ENCODE measurements at regions not wholly inside any gene's neighbourhood (a gene's known extent, or its start where the extent isn't known, plus 50 kb on each side); places are given as distances from the start of the nearest gene placed in this dataset.
"Not testable (repeated sequence)": the region's sequence is repeated elsewhere in the genome, so short reads cannot be mapped to it uniquely, and the experiment has no call there.

GRCh38 chr9:90996154-90997065 is 194.8 kb downstream of the SYK start:
- Histone ChIP-seq H3K4me3 (ENCODE audit: low read length) (no peak overlapping the region), H3K4me1 (ENCODE audit: insufficient read depth, low read length) (no peaks in the 10 kb centered on the region), H3K9me3 (ENCODE audit: low read depth, low read length) (no peaks in the 10 kb centered on the region), H3K27me3 (ENCODE audit: insufficient read depth, low read length) (no peaks in the 10 kb centered on the region)

DNA sequence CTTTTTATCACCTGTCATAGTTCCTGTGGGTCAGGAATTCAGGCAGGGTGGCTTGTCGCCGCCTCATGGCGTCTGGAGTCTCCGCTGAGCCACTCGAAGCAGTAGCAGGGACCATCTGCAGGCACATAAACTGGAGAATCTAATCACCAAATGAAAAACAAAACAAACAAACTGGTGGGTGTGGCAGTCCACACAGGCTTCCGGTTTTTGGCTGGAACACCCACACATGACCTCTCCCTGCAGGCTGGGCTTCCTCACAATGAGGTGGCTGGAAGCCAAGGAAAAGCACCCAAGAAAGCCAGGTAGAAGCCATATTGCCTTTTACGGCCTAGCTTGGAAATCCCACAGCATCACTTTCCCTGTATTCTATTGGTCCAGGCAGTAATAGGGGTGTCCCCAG is 197.0 kb downstream of the SYK start:
- no peaks in the 10 kb centered on the region for H3K4me1 ChIP-seq (ENCODE audit: insufficient read depth, low read length)
- no peaks in the 10 kb centered on the region for H3K9me3 ChIP-seq (ENCODE audit: low read depth, low read length)
- H3K4me3 ChIP-seq (ENCODE audit: low read length), result no peak overlapping the region
- H3K27me3 ChIP-seq (ENCODE audit: insufficient read depth, low read length), result no peaks in the 10 kb centered on the region

DNA sequence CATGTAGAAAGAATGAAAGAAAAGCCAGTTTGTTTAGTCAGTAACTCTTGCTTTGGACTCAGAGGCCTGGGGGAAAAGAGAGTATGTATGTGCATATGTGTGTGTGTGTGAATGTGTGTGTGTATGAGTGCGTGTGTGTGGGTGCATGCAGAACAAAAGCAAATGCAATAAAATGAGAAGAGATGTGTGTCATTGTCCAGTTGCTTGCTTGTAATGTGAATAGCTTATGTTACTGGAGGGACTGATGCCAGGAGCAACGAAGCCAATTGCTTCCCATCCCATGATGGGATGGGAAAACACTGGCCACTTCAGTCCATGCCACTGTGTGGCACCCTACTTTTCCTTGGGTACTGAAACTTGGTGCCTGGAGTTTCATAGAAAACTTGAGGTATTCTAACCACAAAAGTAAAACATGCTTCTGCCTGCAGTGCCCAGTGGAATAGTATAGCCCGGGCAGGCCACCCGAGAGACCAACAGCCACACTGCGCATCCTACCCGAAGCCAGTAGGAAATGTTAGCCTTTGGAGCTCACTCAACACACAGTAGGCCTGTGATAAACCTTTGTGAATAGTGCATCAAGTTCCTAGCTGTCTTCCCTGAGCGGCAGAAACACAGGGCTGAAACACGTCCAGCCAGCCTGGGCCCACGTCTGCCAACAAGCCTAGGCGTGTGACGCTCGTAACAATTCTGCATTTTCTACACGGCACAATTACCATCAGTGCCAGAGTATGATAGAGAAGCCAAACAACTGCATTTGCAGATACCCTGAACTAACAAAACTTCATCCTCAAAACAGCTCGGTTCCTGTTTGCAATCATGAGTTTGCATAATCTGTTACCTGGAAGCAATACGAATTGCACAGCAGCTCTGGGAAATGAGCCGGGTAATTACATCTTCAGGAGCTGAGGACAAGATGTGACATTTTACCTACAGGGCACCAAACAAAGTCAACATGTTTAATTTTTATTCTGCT is 198.1 kb downstream of the SYK start:
- Histone ChIP-seq H3K4me1 (ENCODE audit: insufficient read depth, low read length) (no peaks in the 10 kb centered on the region), H3K27me3 (ENCODE audit: insufficient read depth, low read length) (no peaks in the 10 kb centered on the region), H3K4me3 (ENCODE audit: low read length) (no peak overlapping the region), H3K9me3 (ENCODE audit: low read depth, low read length) (no peaks in the 10 kb centered on the region)

GRCh38 chr9:91001146-91001611 is 199.6 kb downstream of the SYK start:
- Histone ChIP-seq H3K27me3 (ENCODE audit: insufficient read depth, low read length) (no peaks in the 10 kb centered on the region), H3K9me3 (ENCODE audit: low read depth, low read length) (no peaks in the 10 kb centered on the region), H3K4me1 (ENCODE audit: insufficient read depth, low read length) (no peaks in the 10 kb centered on the region), H3K4me3 (ENCODE audit: low read length) (no peak overlapping the region)

DNA sequence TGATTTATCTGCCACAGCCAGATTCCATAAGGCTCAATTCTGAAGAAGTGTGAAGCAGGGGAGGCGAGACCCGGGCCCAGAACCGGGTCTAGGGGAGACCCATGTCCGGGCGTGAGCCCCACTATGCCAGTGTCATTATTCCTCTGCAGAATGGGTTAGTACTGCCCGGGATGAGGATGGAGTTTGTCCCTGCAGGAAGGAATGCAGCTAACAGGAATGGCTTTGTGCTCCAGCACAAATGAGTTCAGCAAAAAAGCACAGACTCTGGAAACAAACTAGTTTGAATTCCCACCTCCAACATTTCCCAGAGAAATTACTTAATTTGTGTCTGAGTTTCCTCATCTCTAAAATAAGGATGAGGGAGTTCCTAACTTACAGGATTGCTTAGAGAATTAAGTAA is 202.9 kb downstream of the SYK start:
- Histone ChIP-seq H3K9me3 (ENCODE audit: low read depth, low read length) (no peaks in the 10 kb centered on the region), H3K27me3 (ENCODE audit: insufficient read depth, low read length) (no peaks in the 10 kb centered on the region), H3K4me1 (ENCODE audit: insufficient read depth, low read length) (no peaks in the 10 kb centered on the region), H3K4me3 (ENCODE audit: low read length) (no peak overlapping the region)

DNA sequence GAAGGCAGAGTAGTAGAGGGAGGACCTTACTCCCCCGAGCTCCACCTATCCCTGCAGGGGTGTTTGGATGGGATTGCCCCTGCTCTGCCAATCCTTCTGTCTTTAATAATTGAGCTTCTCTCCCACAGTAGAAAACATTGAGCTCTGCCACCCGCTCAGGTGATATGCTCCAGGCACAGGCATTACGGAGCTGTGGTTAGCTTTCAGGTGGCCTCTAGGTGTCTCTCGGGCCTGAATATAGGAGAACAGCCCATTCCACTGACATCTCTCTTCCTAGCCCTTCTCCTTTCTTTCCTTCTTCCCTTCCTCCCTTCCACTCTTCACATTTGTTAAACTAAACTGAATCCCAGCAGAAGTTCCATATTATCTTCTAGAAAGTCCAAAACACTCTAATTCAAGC is 203.4 kb downstream of the SYK start:
- Histone ChIP-seq H3K4me3 (ENCODE audit: low read length) (no peak overlapping the region), H3K4me1 (ENCODE audit: insufficient read depth, low read length) (no peaks in the 10 kb centered on the region), H3K9me3 (ENCODE audit: low read depth, low read length) (no peaks in the 10 kb centered on the region), H3K27me3 (ENCODE audit: insufficient read depth, low read length) (no peaks in the 10 kb centered on the region)

GRCh38 chr9:91006046-91006445 is 204.4 kb downstream of the SYK start:
- H3K4me1 ChIP-seq (ENCODE audit: insufficient read depth, low read length), result no peaks in the 10 kb centered on the region
- H3K4me3 ChIP-seq (ENCODE audit: low read length), result no peak overlapping the region
- H3K9me3 ChIP-seq (ENCODE audit: low read depth, low read length), result no peaks in the 10 kb centered on the region
- no peaks in the 10 kb centered on the region for H3K27me3 ChIP-seq (ENCODE audit: insufficient read depth, low read length)

GRCh38 chr9:91008568-91008967 is 206.9 kb downstream of the SYK start:
- Histone ChIP-seq H3K27me3 (ENCODE audit: insufficient read depth, low read length) (no peaks in the 10 kb centered on the region), H3K4me1 (ENCODE audit: insufficient read depth, low read length) (no peaks in the 10 kb centered on the region), H3K4me3 (ENCODE audit: low read length) (no peak overlapping the region), H3K9me3 (ENCODE audit: low read depth, low read length) (no peaks in the 10 kb centered on the region)

DNA sequence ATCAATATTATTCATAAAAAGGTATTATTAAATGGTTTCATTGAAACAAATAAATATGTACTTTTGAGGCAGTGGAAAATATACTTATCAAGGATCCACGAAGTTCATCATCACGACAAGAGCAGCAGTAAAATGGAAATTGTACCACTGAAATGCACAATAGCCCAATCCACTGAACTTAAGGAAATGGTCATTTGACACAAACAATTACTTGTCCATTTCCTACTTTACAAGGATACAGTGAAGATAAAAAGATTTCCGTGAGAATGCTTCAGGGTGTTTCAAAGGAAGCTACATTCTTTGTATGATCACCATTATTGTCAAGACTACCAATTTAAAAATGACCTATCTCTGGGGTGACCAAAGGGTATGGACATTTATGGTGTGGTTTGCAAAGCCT is 210.3 kb downstream of the SYK start:
- no peak overlapping the region for H3K4me3 ChIP-seq (ENCODE audit: low read length)
- H3K27me3 ChIP-seq (ENCODE audit: insufficient read depth, low read length), result no peaks in the 10 kb centered on the region
- no peaks in the 10 kb centered on the region for H3K4me1 ChIP-seq (ENCODE audit: insufficient read depth, low read length)
- no peaks in the 10 kb centered on the region for H3K9me3 ChIP-seq (ENCODE audit: low read depth, low read length)

- no peaks in the 10 kb centered on the region for H3K27me3 ChIP-seq (ENCODE audit: insufficient read depth, low read length)
- H3K9me3 ChIP-seq (ENCODE audit: low read depth, low read length), result no peaks in the 10 kb centered on the region
- no peak overlapping the region for H3K4me3 ChIP-seq (ENCODE audit: low read length)
- H3K4me1 ChIP-seq (ENCODE audit: insufficient read depth, low read length), result no peaks in the 10 kb centered on the region
Observed at GRCh38 chr9:91012933-91013841, 211.6 kb downstream of the SYK start.

- H3K4me3 ChIP-seq (ENCODE audit: low read length), result no peak overlapping the region
Observed at GRCh38 chr9:91017245-91017644, 215.6 kb downstream of the SYK start.

GRCh38 chr9:91019871-91020270 is 218.3 kb downstream of the SYK start:
- H3K4me3 ChIP-seq (ENCODE audit: low read length); H3K27me3 ChIP-seq (ENCODE audit: insufficient read depth, low read length); H3K4me1 ChIP-seq (ENCODE audit: insufficient read depth, low read length); H3K9me3 ChIP-seq (ENCODE audit: low read depth, low read length): not testable (repeated sequence)

More at GRCh38 chr9:91017245-91017644, 215.6 kb downstream of the SYK start:
- H3K9me3 ChIP-seq (ENCODE audit: low read depth, low read length), result no peaks in the 10 kb centered on the region
- no peaks in the 10 kb centered on the region for H3K27me3 ChIP-seq (ENCODE audit: insufficient read depth, low read length)
- H3K4me1 ChIP-seq (ENCODE audit: insufficient read depth, low read length), result no peaks in the 10 kb centered on the region

DNA sequence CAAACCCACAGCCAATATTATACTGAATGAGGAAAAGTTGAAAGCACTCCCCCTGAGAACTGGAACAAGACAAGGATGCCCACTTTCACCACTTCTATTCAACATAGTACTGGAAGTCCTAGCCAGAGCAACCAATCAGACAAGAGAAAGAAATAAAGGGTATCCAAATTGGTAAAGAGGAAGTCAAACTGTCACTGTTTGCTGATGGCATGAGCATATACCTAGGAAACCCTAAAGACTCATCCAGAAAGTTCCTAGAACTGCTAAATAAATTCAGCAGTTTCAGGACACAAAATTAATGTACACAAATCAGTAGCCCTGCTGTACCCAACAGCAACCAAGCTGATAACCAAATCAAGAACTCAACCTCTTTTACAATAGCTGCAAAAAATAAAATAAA is 220.0 kb downstream of the SYK start:
- not testable (repeated sequence) for H3K4me1 ChIP-seq (ENCODE audit: insufficient read depth, low read length); H3K4me3 ChIP-seq (ENCODE audit: low read length); H3K27me3 ChIP-seq (ENCODE audit: insufficient read depth, low read length); H3K9me3 ChIP-seq (ENCODE audit: low read depth, low read length)

DNA sequence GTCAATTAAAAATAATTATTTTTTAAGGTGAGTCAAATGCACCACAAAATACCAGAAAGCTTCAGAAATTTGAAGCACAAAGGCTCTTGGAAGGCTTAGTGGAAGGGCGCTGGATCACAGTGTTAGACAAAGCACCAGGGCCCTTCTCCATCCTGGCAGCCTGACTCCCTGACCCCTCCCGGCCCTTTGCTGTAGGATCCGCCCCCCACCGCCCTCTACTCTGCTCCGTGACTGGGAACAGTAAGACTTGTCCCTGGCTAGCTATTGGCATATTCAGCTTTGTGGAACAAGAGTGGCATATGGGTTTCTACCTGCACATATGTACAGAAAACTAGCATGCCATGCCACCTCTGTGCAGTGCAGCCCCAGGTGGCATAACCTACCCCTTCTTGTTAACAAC is 222.1 kb downstream of the SYK start:
- Histone ChIP-seq H3K9me3 (ENCODE audit: low read depth, low read length) (no peaks in the 10 kb centered on the region), H3K27me3 (ENCODE audit: insufficient read depth, low read length) (no peaks in the 10 kb centered on the region), H3K4me3 (ENCODE audit: low read length) (no peak overlapping the region), H3K4me1 (ENCODE audit: insufficient read depth, low read length) (no peaks in the 10 kb centered on the region)

All from mononuclear cell (primary cell).